G401 (cell line): ENCODE measurements at regions not wholly inside any gene's neighbourhood (a gene's known extent, or its start where the extent isn't known, plus 50 kb on each side); places are given as distances from the start of the nearest gene placed in this dataset.

Experiments used
- DNase-seq: peaks from one replicate; pipeline ENCODE4 v3.0.0-alpha.2; 2015; ENCODE audit warnings: low spot score
- in situ Hi-C: cut with HindIII; loops from 2 replicates; pipeline ENCODE4 v1.10.0; 2016; ENCODE audit warnings: low sequenced_read_pairs, mixed read lengths

DNA sequence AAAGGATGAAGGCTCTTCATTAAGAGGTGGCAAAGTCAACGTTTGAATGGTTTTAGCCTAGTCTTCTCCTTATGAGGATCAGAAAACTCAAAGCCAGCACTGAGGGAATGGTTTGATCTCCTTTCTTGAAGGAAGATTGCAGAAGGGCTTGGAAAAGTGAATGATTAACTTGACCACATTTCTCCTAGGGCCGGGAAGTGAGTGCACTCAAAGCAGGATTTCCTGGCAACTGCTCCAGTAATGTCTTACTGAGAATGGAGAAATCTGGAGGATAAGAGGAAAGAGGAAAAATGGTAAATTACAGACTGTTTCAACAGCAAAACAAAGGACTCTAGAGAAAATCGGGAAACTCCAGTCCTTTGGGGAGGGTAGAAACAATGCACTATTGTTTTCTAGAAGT is 189.0 kb upstream of the FOXA2 start:
- DNase-seq: no peak

DNA sequence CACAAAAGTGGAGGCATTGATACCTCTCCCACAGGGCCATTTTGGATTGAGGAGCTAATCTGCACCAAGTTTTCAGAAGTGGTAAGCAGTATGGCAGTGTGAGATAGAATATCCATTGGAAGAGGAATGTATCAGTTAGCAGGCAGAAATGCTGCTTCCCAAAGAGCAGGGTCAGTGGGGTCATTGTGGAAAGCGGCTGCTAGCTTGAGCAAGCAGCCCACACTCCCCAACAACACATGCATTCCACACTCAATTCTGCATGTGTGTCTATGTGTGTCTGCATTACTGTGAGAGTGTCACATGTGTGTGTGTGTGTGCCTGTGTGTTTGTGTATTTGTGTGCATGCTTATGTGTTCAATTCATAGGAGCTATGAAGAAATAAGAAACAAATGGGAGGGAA is 190.9 kb upstream of the FOXA2 start:
- no peak for DNase-seq
- in situ Hi-C loops: no loop called here

More for the DNA sequence above, 189.0 kb upstream of the FOXA2 start:
- in situ Hi-C loops: no loop called here

DNA sequence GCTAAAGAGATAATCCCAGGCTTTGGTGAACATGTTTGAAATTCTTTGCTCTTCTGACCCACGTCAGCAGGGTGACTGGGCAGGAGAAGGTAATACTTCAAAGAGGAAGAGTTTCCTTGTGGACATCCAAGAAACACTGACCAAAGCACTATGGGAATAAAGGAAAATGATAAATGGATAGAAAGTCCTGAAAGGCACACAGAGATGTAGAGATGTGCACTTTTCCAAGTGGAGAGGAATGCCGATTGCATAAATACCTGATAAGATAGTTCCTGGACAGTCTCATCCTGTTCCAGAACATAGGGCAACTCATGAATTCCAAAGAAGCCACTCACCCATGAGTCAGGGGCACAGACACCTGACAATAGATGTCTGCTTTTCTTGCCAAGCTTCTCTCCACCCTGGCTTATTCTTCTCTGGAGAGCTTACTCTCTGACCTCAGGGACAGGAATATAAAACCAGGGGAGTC is 191.3 kb upstream of the FOXA2 start:
- in situ Hi-C loops: no loop called here
- no peak for DNase-seq

DNA sequence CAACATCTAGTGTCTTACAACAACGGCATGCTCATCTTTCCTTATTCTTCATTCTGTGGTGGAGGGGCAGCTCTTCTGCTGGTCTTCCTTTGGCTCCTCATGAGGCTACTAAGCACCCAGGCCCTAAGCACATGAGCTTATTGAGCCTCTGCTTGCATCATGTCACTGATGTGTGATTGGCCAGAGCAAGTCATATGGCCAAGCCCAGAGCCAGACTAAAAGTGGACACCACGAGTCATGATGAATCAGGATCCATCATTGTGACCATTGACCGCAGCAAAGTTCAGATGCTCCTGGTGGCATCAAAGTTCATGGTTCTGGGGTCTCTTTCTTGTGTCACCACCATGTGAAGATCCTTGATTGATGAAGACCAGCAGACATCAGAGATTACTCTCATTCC is 192.0 kb upstream of the FOXA2 start:
- in situ Hi-C loops: no loop called here
- DNase-seq: no peak

DNA sequence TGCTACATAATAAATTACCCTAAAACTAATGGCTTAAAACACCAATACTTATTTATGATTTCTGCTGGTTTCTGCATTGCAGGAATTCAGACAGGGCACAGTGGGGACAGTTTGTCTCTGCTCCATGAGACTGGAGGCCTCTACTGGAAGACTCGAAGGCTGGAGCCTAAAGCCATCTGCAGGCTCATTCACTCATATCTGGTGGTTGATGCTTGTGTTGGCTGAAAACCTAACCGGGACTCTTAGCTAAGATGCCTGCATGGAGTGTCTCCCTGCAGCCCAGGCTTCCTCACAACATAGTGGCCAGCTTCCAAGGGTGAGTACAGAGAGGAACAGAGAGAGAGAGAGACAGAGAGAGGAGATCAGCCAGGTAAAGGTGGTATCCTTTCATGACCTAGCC is 195.5 kb upstream of the FOXA2 start:
- no peak for DNase-seq
- in situ Hi-C loops: no loop called here

DNA sequence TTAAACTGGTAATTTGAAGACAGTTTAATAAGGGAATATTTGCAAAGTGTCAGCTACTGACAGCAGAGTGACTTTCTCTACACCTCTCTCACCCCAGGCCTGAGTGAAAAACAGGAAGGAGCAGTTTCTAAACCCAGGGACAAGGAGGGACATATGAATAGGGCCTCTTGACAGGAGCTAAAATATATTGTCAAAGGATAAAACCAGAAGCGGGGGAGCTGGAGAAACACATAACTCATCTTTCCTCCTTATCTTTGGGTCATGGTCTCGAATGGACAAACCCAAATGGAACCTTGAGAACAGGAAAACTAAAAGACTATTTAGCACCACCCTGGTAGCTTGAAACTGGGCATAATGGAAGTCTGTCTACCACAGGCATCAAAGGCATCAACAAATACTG is 197.5 kb upstream of the FOXA2 start:
- in situ Hi-C loops: no loop called here
- DNase-seq: no peak

DNA sequence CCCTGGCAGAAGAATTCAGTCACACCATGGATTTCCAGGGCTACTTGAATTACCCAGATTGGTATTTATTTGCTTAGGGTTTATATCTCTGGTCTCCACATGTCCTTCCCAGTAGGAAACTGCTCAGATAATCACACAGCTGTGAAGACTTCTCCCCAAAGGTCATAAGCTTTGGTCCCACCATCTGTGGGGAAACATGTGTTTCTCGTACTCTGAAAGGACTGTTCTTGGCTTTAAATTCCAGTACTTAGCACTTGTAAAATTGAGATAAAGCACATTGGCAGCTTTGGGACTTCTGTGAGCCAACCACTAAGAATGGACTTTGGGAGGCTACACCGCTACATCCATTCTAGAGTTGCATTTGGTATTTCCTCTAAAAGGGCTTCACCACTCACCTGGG is 205.3 kb upstream of the FOXA2 start:
- no peak for DNase-seq
- in situ Hi-C loops: no loop called here

DNA sequence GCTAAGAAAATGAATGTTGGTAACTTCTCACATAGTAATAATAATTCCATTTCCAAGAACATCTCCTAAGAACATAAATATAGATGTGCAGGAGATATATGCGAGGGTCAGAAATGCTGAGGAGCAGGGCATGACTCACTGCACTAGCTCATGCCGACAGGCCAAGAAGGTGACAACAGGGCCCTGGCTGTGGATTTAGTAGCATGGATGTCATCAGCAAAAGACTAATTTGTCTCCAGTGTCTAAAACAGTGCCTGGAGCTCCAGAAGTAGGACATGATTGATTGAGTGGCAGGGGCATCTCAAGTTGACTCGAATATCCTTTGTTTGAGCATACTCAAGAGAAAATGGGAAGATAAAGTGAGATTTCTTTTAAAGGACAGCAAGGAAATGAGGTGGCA is 207.0 kb upstream of the FOXA2 start:
- in situ Hi-C loops: no loop called here
- no peak for DNase-seq

DNA sequence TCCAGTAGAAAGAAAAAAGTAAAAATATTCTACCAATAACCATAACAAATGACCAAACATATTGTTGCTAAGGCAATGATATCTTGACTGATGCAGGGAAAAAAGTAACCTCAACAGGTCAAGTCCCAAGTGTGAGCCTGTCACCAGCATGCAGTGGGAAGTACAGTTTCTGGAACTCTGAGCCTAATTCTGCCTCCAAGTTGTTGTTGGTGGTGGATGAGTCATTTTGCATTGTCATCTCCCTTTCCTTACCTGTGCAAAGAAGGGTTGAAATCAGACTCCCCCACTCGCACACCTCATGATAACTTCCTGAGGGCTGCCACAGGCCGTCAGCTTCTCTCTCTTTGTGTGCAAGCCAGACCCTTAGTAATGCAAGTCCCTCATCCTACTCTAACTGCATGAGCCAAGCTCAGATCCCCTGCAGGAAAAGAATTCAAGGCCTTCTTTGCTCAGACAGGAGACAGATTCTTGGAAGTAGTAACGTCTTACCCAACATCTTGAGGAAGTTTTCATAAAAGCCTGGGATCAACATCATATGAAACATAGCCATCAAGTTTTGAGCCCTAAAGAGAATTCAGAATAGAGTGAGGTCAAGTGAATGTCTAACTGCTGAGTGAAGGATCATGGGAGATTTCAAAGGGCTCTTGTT is 207.6 kb upstream of the FOXA2 start:
- DNase-seq: no peak
- in situ Hi-C loops: no loop called here

DNA sequence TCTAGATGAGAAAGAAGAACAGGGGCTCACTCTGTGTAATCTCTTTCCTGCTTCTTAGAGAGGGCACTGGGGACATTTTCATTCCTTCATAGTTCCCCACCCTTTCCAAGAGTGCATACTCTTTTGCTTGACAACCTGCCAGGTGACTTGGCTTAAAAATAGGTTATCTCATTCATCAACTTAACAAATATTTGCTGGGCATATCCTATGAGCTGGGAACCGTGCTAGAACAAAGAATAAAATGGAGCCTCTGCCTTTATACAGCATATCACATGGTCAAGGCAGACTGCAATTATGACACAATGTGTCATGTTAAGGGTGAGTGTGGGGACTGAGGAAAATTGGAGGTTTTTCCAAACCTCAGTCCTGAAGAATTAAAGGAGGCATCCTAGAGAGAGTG is 209.8 kb upstream of the FOXA2 start:
- in situ Hi-C loops: no loop called here
- no peak for DNase-seq

DNA sequence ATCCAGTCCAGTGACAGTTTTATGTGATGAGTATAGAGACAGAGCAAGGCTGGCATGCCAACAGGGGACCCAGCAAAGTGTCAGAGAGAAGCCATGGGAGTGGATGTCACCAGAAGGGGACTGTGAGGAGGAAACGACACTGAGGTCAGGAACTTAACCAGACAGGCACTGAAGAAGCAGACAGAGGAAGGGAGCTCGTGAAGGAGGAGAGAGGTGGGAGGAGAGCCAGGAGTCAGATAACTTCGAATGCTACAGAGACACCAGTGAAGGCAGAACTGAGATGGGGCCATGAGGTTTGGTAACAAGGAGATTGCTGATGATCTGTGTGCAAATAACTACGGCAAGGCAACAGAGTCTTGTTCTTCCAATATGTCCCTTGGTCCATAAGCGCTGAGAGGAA is 211.1 kb upstream of the FOXA2 start:
- no peak for DNase-seq
- in situ Hi-C loops: no loop called here

DNA sequence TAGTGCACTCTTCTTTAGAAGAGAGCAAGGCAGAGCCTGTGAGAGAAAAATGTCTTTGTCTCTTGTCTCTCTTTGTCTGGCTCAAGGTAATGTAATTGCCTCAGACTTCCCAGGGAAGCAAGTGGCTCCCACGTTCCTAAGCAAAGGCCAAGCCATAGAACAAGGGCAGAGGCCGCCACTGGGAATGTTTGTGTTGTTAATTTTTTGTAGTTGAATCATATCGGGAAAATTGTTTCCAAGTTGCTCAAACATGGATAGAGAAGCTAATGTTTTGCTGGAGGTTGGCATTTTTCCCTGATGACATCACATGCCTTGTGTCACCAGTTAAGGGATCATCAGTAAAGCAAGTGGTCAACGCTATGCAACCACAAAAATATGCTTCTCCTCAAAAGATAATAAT is 211.5 kb upstream of the FOXA2 start:
- DNase-seq: no peak

DNA sequence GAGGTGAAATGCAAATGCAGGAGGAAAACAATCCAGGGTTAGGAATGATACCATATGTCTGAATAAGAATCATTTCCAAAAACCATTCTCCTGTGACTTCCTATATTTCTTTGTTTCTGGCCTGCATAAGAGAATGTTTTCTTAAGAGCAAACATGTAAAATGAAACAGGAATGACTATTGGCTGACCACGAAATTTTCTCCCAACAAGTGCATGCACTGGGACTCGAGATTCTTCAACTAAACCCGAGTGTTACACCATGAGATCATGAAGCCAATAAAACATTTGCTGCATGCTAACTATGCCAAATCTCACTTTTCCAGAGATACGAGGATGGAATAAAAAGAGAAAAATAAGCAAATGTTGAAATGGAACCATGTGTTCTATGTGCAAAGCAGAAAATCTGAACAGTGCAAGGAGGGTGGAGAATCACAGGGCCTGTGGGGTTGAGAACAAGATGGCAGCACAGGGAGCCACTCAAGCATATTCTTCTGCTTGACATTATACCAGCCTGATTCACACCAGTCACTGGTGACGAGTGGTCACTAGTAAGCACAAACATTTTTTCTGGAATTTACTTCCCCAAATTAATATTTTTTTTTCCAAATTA is 212.2 kb upstream of the FOXA2 start:
- no peak for DNase-seq
- in situ Hi-C loops: no loop called here

More for the DNA sequence above, 211.5 kb upstream of the FOXA2 start:
- in situ Hi-C loops: no loop called here

DNA sequence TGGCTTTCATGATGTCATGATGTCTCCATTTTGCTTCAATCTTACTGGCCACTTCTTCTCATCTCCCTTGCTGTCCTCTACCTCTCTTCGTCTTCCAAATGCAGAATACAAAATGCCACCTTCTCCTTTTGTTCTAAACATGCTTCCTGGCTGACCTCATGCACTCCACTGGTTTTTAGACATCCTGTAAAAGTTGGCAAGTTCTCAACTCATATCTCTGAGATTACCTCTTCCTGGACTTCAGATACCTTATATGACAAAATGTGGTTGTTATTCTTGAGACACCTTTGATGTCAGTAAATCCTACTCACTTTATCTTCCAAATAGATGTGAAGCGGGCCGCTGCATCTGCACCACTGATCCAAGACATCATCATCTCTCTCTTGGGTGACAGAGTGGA is 212.7 kb upstream of the FOXA2 start:
- in situ Hi-C loops: no loop called here
- no peak for DNase-seq

DNA sequence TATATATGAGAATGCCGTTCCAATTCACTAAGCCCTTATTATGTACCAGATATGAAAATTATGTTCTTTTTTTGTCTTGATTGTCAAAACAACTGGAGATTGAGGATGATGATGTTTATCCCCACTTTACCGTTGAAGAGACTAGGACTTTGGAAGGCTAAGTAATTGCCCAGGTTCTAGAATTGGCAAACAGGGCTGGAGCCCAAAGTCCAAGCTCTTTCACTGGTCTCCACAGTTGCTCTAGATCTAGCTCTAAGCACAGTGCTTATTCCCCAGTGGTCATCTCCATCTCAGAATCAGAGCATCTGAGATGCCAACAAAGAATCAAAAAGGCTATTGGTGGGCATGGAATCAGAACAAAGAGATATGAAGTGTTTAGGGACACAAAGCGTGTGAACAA is 215.3 kb upstream of the FOXA2 start:
- in situ Hi-C loops: no loop called here
- no peak for DNase-seq

DNA sequence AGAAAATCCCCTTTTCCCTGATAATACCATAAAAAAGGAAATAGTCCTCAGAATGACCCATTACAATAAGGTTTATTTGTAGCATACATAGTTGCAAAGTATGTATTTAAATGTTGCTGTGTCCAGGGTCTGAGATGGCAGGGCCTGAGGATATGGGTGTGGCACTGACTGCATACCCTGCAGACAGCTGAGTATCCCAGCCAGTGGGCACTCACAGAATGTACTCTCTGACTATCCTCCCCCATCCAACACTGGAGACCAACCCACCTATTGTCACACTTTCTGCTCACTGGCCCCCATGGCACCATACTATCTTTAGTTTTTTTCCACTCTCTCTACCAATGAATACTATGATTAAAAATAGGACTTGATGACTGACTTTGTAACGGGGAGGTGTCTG is 215.8 kb upstream of the FOXA2 start:
- in situ Hi-C loops: no loop called here
- DNase-seq: no peak

DNA sequence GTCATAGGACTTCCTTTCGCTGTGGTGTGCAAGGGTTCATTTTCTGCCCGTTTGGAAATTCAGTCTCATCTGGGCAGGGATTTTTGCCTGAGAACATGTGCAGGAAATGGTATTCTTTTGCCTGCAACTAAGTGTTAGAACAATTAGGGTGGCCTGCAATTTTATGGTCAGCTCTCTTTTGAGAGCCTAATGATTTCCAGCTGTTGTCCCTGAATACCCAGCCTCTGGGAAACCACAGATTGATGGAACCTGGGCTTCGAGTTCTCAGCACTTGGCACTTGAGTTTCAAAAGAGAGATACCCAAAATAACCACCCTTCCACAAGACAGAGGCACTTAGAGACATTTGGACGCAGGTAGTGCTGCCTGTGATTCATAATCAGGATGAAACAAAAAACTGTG is 217.2 kb upstream of the FOXA2 start:
- DNase-seq: no peak
- in situ Hi-C loops: no loop called here

DNA sequence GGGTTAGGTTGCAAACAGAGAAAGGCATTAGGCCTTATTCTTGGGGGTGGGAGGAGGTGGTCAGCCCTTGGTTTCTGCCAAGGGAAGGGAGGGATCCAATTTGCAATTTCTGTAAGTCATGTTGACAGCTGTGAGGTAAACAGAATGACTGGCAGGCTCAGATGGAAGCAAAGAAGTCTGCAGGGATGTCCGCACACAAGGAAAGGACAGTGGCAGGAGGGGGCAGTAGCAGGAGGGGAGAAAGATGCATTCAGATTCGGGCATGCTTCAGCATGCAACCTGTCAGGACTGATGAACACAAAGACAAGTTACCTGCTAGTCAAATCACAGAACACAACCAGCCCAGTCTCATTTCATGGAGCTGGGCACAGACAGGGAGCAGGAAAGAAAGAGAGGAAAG is 217.9 kb upstream of the FOXA2 start:
- in situ Hi-C loops: no loop called here
- DNase-seq: no peak

DNA sequence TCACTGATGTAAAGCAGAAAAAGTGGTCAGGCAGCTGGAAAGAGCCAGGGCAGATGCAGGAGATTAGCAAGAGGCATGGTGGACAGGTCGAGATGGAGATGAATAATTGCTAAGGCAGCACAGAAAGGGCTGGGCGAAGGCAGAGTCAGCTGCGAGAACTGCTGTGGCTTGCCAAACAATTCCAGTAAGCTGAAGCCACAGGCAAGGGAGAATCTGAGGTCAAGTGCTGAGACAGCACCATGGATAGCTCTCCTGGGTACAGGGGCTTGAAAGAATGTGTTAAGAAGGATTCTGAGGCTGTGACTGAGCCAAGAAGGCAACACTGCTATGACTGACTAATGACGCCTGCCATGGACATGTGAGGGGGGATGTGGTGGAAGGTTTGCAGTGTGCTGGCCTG is 220.8 kb upstream of the FOXA2 start:
- DNase-seq: no peak
- in situ Hi-C loops: no loop called here

DNA sequence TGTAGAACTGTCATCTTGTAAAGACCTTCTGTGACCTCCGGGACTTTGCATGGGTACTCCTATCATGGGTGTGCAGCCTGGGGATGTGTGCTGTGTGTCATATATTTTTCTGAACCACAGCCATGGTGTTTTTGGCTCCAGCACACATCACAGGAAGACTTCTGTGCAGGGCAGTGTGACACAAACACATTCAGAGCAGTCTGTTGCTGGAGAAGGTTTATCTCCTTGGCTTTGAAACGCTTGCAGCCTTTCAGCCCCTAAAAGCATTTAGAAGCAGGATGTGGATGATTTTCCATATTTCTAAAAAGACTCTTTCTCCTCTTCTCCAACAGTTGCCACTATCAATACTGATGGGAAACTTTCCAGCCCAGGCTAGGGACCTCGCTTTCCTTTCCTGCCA is 221.6 kb upstream of the FOXA2 start:
- in situ Hi-C loops: no loop called here
- DNase-seq: no peak

DNA sequence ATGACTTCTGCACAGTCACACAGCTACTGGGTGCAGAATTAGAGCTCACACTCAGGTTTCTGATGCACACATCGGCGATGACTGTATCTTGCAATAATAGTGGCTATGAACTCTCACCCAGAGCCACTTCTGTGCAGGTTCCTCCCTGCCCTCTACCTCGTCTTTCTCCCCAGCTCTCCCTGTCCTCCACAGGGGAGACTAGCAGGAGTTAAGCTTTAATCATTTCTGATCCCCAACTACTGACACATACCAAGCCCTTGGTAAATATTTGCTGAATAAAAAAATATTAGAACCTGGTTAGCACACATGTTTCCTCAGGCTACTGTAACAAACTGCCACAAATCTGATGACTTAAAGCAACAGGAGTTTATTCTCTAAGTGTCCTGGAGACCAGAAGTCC is 222.7 kb upstream of the FOXA2 start:
- in situ Hi-C loops: no loop called here

More for the DNA sequence above, 222.7 kb upstream of the FOXA2 start:
- no peak for DNase-seq
